ENCODE measurements at regions not wholly inside any gene's neighbourhood (a gene's known extent, or its start where the extent isn't known, plus 50 kb on each side); places are given as distances from the start of the nearest gene placed in this dataset.

DNA sequence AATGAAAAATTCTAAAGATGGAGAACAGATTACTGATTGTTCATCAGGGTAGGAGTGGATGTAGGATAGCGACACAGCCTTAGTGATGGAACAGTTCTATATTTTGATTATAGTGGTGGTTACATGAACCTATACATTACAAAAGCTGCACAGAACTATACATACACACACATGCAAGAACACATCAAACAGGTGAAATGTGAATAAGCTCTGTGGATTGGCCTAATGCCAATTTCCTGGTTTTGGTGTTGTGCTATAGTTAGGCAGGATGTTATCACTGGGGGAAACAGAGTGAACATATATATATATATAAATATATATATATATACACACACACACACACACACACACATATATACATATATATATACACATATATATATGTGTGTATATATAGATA, 76.4 kb upstream of the PIK3CG start:
- H3K79me2 ChIP-seq (ENCODE audit: insufficient read depth, low read length) = no peaks in the 10 kb centered on the region
- intact Hi-C loops (cut with micrococcal nuclease) = no loop called here
- no peak for TF ChIP-seq JUND (IDR thresholded peaks at IDR 0.05)
- no peak for TF ChIP-seq CEBPB (IDR thresholded peaks at IDR 0.05; ENCODE audit: low read depth)
- no peak for TF ChIP-seq RAD21 (IDR thresholded peaks at IDR 0.05; ENCODE audit: low read depth)
- no peak for TF ChIP-seq EGR1 (IDR thresholded peaks at IDR 0.05; ENCODE audit: low read depth)
- TF ChIP-seq EZH2phosphoT487 (IDR thresholded peaks at IDR 0.05; ENCODE audit: borderline replicate concordance) = no peak
- TF ChIP-seq POLR2A (IDR thresholded peaks at IDR 0.05; ENCODE audit: borderline replicate concordance, extremely low read depth, insufficient read depth, insufficient read length) = no peak
- no peak for TF ChIP-seq SP1 (IDR thresholded peaks at IDR 0.05; ENCODE audit: low read depth)
- TF ChIP-seq, protein P1, sequence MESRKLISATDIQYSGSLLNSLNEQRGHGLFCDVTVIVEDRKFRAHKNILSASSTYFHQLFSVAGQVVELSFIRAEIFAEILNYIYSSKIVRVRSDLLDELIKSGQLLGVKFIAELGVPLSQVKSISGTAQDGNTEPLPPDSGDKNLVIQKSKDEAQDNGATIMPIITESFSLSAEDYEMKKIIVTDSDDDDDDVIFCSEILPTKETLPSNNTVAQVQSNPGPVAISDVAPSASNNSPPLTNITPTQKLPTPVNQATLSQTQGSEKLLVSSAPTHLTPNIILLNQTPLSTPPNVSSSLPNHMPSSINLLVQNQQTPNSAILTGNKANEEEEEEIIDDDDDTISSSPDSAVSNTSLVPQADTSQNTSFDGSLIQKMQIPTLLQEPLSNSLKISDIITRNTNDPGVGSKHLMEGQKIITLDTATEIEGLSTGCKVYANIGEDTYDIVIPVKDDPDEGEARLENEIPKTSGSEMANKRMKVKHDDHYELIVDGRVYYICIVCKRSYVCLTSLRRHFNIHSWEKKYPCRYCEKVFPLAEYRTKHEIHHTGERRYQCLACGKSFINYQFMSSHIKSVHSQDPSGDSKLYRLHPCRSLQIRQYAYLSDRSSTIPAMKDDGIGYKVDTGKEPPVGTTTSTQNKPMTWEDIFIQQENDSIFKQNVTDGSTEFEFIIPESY (IDR thresholded peaks at IDR 0.05; ENCODE audit: extremely low read depth, insufficient replicate concordance, low read length) = no peak
- TF ChIP-seq SRF (IDR thresholded peaks at IDR 0.05; ENCODE audit: low read depth) = no peak
- no peak for TF ChIP-seq ELF1 (IDR thresholded peaks at IDR 0.05; ENCODE audit: borderline replicate concordance, low read depth)
- TF ChIP-seq, protein P2, sequence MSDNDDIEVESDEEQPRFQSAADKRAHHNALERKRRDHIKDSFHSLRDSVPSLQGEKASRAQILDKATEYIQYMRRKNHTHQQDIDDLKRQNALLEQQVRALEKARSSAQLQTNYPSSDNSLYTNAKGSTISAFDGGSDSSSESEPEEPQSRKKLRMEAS (IDR thresholded peaks at IDR 0.05) = no peak
- TF ChIP-seq, protein P3, sequence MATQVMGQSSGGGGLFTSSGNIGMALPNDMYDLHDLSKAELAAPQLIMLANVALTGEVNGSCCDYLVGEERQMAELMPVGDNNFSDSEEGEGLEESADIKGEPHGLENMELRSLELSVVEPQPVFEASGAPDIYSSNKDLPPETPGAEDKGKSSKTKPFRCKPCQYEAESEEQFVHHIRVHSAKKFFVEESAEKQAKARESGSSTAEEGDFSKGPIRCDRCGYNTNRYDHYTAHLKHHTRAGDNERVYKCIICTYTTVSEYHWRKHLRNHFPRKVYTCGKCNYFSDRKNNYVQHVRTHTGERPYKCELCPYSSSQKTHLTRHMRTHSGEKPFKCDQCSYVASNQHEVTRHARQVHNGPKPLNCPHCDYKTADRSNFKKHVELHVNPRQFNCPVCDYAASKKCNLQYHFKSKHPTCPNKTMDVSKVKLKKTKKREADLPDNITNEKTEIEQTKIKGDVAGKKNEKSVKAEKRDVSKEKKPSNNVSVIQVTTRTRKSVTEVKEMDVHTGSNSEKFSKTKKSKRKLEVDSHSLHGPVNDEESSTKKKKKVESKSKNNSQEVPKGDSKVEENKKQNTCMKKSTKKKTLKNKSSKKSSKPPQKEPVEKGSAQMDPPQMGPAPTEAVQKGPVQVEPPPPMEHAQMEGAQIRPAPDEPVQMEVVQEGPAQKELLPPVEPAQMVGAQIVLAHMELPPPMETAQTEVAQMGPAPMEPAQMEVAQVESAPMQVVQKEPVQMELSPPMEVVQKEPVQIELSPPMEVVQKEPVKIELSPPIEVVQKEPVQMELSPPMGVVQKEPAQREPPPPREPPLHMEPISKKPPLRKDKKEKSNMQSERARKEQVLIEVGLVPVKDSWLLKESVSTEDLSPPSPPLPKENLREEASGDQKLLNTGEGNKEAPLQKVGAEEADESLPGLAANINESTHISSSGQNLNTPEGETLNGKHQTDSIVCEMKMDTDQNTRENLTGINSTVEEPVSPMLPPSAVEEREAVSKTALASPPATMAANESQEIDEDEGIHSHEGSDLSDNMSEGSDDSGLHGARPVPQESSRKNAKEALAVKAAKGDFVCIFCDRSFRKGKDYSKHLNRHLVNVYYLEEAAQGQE (IDR thresholded peaks at IDR 0.05; ENCODE audit: low read depth) = no peak
- TF ChIP-seq, protein P4, sequence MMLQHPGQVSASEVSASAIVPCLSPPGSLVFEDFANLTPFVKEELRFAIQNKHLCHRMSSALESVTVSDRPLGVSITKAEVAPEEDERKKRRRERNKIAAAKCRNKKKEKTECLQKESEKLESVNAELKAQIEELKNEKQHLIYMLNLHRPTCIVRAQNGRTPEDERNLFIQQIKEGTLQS (IDR thresholded peaks at IDR 0.05) = no peak
- TF ChIP-seq, protein P5, sequence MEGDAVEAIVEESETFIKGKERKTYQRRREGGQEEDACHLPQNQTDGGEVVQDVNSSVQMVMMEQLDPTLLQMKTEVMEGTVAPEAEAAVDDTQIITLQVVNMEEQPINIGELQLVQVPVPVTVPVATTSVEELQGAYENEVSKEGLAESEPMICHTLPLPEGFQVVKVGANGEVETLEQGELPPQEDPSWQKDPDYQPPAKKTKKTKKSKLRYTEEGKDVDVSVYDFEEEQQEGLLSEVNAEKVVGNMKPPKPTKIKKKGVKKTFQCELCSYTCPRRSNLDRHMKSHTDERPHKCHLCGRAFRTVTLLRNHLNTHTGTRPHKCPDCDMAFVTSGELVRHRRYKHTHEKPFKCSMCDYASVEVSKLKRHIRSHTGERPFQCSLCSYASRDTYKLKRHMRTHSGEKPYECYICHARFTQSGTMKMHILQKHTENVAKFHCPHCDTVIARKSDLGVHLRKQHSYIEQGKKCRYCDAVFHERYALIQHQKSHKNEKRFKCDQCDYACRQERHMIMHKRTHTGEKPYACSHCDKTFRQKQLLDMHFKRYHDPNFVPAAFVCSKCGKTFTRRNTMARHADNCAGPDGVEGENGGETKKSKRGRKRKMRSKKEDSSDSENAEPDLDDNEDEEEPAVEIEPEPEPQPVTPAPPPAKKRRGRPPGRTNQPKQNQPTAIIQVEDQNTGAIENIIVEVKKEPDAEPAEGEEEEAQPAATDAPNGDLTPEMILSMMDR (IDR thresholded peaks at IDR 0.05 in 2 of 3, conservative IDR thresholded peaks at IDR 0.05 in 1 of 3; ENCODE audit: borderline replicate concordance in 1 of 3, insufficient read depth in 1 of 3, low read depth in 2 of 3, low read length in 2 of 3) = no peak
- no peak for TF ChIP-seq EZH2 (IDR thresholded peaks at IDR 0.05)
- TF ChIP-seq FOSL1 (IDR thresholded peaks at IDR 0.05; ENCODE audit: low read depth) = no peak
- TF ChIP-seq YY1 (IDR thresholded peaks at IDR 0.05; ENCODE audit: extremely low read depth, insufficient replicate concordance, low read depth, low read length) = no peak

More for the DNA sequence above, 76.4 kb upstream of the PIK3CG start:
- Histone ChIP-seq H3K9me3 (ENCODE audit: control insufficient read depth in 1 of 2, insufficient read depth in 1 of 2, low read depth in 1 of 2, low read length in 2 of 2) (no peaks in the 10 kb centered on the region), H3K4me2 (ENCODE audit: low read length) (no peak overlapping the region), H3K4me3 (replicated peaks in 1 of 2; ENCODE audit: low read depth in 1 of 2, low read length in 2 of 2) (no peak overlapping the region), H3K36me3 (ENCODE audit: control insufficient read depth in 1 of 2, insufficient read depth in 2 of 2, low read length in 2 of 2) (no peaks in the 10 kb centered on the region), H4K20me1 (ENCODE audit: insufficient read depth) (no peaks in the 10 kb centered on the region), H3K9ac (ENCODE audit: low read length) (no peak overlapping the region), H3K9me2 (ENCODE audit: insufficient read depth) (no peaks in the 10 kb centered on the region), H3K4me1 (ENCODE audit: control insufficient read depth in 1 of 2, insufficient read depth in 2 of 2, low read length in 2 of 2) (no peaks in the 10 kb centered on the region), H3K27me3 (ENCODE audit: insufficient read depth, low read length) (no peaks in the 10 kb centered on the region), H3K27ac (ENCODE audit: low read depth, low read length) (no peak overlapping the region), H2AFZ (ENCODE audit: low read depth, low read length, poor library complexity, severe bottlenecking) (no peak overlapping the region)
- ATAC-seq = no peak
- ChIA-PET CTCF (no interaction called here), RAD21 (ENCODE audit: low non-redundant PET in 1 of 2, low total read pairs in 2 of 2, uncharacterized antibody in 2 of 2, unreplicated experiment in 2 of 2) (no interaction called here), POLR2A (no interaction called here)
- BruUV-seq (replicated peaks) = no TSS peak
- DNase-seq (ENCODE audit: low read depth, low spot score) = no peak
